ENCODE measurements at regions not wholly inside any gene's neighbourhood (a gene's known extent, or its start where the extent isn't known, plus 50 kb on each side); places are given as distances from the start of the nearest gene placed in this dataset.
A peak's percentile ranks its signal among the peaks of the same experiment; 100 is the strongest.

DNA sequence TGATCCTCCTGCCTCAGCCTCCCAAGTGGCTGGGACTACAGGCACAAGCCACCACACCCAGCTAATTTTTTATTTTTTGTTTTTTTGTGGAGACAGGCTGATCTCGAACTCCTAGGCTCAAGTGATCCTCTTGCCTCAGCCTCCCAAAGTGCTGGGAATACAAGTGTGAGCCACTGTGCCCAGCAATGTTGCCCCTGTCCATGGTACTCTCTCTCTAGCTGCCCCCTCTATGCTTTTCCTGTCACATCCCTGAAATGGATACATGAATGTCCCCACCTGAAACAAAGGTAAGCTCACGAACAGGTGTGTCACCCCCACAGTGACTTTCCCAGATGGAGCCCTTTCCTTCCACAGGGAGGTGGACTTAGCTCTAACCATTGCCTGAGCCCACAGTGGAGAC is 141.1 kb upstream of the MGMT start:
- DNase-seq, result no peak

DNA sequence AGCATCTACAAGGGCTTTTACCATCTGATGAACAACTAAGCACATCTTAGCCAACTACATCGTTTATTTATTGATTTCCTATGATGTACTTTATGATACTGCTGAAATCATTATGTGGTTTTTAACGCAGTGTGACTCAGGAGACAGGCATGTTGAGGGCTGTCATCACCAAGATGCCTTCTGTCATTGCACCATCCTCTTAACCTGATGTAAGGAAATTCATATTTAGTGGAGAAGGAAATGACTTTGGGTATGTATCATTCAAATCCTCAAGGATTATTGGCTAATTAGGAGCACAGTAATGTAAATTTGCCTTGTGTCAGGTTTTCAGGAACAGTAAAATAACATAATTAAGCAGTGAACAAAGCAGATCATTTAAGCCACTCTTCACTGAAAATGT is 138.5 kb upstream of the MGMT start:
- no peak for DNase-seq

DNA sequence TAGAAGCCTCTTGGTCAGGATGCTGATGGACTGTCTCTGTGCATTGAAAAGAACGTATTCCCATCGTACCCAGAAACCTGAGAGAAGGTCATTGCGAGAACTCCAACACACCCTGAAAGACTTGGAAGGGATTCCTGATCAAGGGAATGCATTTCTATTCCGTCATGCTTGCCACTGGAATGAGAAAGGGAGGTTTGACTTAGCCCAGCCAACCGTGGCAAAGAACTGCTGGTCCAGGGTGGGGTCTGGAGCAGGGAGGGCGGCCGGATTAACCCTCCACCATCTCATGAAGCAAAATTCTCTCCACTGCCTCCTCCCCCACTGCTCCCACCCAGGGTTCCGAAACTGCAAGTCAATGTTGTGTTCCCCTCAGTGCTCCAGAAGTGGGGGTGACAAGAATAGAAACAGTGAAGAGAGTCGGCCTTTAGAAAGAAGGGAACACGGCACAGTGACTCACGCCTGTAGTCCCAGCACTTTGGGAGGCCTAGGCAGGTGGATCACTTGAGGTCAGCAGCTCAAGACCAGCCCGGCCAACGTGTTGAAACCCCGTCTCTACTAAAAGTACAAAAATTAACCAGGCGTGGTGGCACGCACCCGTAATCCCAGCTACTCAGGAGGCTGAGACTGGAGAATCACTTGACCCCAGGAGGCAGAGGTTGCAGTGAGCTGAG is 137.5 kb upstream of the MGMT start:
- no peak for DNase-seq

DNA sequence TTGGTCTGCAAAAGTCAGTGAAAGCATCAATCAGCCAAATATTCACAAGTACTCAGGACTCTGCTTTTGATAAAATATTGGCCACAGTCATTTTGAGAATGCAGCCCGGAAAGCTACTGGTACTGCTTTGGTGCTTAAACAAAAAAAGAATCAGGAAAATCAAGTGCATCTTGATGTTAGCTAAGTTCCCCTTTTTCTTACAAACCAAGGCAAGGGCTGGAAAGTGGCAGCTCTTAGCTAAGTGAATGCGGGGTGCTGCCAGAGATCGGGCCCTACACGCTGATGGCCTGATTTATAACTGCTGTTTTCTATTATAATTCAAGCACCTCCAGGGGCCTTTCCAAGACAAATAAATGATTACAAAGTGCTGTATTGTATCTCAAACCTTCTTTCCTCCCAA is 136.8 kb upstream of the MGMT start:
- no peak for DNase-seq

DNA sequence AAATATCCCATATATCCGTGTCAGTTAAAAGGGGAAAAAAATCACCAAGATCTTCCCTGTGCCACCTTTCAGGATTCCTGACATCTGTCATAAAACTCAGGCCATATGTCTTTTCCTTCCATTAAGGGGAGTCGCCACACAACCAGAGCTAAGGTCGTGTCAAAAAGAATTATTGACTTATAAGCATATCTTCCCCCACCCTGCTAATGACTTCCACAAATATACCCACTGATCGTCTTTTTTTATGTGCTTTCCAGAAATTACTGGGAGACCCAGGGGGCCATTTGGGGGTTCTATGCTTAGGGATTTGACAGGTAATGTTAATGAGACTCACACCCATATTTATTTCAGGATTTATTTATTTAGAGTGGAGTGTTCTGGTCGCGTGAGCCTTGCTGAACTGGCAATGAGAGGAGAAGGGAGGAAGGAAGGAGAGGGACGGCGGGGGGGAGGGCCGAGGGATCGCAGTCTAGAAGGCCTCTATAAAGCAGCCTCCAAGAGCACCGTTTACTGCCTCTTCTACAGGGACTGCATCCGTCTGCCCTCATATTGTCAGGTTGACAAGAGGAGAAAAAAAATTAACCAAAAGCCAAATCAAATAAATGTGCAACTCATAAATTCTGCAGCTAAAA is 135.7 kb upstream of the MGMT start:
- no peak for DNase-seq

DNA sequence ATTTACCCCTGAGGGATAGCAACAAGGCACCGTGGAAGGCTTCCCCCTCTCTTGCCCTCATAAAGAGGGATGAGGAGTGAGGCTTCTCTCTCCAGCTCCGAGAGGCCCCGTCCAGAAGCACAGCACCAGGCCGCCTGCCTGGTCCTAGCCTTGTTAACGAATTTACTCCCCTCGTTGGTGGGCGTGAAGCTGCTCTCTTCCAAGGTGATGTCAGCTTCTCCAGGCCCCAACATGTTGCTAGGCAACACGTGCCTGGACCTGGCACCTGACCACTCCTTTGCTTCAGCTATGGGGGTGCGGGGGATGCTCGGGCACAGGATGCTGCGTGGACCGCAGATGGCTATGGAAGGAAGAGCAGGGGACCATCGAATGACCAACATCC is 135.2 kb upstream of the MGMT start:
- DNase-seq, result no peak

DNA sequence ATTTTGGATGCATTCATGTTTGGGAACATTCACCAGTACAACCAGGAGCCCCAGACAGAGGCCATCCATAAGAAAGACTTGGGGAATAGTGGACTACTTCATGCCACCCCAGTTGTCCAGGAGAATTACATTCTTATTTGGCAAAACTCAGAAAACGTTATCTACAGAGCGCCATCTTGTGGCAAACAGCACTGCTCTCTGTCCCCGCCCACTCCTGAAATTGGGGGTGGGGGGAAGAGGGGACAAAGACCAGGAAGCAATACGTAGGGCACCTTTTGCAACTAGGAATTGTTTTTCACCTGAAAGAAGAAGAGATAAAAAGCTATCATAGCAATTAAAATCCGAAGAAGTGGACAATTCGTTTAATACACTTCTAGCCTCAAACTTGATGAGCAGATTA is 134.6 kb upstream of the MGMT start:
- peak; percentile 32 for DNase-seq

DNA sequence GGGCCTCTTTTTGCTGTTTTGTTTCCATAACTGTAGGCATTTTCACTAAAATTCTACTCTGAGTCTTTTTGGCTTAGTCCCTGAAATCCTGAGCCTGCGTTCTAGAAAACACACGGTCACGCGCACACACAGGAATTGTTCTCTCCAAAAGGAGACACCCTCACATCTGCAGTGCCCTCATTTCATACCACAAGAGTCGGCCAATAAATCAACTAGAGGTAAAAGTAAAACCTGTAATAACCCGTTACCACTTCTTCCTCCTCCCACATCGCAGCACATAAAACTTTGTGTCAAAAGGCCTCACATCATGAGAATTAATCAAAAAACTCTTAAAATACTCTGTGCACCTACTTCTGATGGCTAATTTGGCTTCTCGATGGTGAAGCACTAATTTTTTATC is 133.3 kb upstream of the MGMT start:
- no peak for DNase-seq

DNA sequence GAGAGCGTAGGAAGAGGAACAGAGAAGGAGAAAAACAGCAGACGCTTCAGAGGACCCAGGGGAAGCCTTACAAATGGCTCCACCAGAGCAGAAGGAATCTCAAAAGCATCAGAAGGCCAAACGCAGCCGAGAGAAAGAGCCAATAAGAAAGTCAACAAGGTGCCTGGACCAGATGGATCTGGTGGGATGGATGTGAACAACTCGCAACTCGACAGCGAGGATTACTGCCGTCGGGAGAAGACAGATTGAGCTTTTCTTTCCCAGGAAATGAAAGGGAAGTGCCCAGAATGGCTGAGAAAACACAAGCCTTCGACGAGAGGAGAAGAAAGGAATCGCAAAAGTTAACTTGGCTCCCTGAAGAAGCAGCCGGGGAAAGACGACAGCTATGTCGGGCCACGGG is 132.8 kb upstream of the MGMT start:
- DNase-seq, result no peak

DNA sequence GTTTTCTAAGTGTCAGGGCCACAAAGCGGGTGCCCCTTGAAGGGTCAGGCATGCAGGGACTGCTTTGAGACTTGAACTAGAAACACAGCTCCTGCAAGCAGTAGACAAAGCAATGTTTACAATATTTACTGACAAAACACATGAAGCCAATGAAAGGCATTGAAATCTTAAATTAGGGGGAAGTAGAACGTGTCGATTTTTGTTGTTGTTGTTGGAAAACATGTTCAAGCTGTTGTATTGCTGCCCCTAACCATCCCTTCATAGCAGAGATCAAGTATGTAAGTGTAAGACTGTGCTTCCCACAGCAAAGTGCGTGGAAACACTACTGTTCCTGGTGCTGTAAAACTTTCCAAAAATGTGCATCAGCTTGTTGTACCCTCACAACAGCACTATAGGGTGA is 131.6 kb upstream of the MGMT start:
- no peak for DNase-seq

DNA sequence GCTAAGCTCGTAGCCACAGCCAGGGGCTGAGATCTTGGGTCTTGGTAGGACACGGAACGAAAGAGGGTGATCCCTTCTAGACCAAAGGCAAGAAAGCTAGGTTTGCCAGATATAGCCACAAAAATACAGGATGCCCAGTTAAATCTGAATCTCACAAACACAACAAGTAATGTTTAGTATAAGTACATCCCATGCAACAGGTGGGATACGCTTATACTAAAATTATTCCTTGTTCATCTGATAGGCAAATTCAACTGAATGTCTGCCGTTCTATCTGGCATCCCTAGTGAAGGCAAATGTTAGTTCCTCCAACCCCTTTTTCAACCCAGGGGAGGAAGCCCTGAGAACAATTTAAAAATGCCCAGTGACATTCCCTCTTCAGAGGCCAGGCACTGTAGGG is 131.1 kb upstream of the MGMT start:
- DNase-seq, result no peak

DNA sequence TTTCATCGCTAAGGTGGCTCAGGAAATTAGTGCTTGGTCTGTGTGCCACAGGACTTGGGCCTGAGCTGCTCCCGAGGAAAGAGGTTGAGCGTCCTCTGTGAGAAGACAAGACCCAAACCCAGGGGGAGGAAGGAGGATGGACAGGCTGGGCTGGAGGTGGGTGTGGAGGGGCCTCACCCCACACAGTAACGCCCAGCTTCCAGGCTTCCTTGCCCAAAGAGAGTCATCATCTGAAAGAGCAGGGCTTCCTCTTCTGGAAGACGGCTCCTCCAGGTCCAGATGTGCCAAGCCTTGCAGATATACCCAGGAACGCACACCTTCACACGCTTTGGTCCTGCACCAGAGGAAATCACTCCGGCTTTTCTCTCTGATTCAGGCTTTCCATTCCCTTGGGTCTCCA is 127.8 kb upstream of the MGMT start:
- no peak for DNase-seq

DNA sequence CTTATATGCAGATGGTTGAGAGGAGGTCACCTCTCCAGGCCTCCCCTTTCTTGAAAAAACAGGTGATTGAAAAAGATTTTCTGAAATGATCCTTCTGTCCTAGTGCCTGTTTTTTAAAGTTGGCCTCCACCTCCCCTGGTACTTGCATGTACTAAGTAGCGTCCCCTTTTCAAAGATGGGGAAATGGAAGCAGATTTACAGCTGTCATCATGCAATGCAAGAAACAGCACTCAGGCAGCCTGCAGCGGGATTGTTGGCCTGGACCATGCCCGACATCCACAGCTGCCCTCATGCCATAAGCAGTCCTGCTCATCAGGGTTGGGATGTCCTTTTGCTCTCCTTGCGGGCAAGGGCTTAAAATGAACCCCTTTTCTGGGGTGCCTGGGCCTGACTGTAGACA is 127.2 kb upstream of the MGMT start:
- DNase-seq, result no peak

DNA sequence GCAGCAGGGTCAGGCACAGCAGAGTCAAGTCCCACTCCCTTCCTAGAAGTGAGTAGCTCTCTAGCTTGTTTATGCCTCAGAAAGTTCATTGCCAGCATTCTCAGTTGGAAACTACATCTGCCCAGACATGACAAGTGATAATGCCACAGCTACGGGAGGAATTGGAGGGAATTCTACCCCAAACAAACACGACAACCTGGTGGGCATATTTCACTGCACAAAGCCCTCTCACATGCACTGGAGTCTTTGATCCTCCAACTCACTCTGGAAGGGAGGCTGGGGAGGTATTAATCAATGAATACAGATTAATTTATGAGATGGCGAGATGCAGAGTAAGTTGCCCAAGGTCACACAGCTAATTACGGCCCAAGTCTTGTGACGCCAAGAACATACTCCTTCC is 126.0 kb upstream of the MGMT start:
- DNase-seq, result no peak

DNA sequence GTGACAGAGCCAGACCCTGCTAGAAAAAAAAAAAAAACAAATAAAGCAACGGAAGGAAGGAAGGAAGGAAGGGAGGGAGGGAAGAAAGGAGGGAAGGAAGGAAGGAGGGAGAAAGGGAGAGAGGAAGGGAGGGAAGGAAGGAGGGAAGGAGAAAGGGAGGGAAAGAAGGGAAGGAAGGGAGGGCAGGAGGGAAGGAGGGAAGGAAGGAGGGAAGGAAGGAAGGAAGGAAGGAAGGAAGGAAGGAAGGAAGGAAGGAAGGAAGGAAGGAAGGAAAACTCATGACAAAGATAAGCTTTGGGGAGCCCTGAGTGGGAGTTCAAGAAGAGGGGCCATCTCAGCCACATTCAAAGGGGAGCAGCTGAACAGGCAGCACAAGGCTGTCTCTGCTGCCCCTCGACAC is 124.7 kb upstream of the MGMT start:
- DNase-seq, result no peak

DNA sequence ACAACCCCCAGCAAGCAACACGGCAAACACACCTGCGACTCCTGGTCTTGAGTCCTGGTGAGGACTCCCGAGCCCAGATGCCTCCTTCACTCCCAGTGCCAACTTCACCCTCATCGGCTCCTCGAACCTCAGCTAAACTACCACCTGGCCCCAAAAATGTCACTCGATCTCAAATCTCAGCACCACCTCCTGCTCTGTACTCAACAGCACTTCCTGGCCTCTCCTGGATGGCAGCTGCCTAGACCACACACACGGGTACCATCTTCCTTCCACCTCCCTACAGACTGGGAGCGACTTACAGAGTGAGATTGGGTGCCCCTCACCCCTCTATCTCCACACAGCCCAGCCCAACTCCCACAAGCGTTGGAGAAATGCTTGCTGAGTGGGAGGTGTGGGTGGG is 123.9 kb upstream of the MGMT start:
- no peak for DNase-seq

DNA sequence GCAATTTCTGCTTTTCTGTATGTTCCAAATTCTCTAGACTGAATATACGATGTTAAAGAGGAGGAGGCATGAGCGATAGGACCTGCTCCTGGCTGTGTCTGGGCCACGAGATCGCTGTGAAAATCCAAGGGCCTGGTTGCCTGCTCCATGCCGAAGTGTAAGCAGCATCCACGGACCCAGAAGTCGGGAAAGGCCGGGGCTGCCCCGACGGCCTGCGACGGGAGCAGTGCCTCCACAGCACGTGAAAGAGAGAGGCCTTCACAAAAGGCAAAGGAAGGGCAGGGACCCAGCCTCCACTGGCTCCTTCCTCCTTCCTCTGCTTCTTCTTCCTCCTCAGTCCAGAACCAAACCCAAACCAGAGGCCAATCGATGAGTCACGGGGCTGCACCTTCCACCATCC is 122.9 kb upstream of the MGMT start:
- no peak for DNase-seq

DNA sequence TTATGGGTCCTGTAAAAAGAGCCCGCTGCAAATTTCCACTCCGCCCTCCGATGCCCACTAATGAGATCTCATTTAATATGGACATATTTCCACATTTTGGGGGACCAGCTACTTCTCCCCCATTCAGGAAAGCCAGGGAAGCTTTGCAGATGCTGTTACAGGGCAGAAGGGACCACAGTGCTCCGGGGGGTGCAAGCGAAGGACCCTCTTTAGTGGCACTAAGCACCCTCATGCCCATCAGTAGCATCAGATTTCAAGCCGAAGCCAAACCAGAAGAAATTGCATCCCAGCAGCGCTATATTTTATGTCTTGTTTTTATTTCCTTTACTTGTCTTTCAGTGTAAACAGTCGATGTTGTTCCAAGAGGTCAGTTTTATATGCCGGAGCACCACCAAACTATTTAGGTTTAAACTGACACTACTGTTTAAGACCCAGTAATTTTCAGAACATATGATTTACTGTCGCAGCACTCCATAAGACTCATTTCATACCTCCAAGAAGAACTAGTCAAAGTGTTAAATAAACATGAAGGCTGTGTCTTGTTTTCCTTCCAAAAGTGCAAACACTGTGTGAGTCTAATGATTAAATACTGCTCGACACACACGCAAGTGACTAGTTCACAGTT is 122.2 kb upstream of the MGMT start:
- DNase-seq, result no peak

DNA sequence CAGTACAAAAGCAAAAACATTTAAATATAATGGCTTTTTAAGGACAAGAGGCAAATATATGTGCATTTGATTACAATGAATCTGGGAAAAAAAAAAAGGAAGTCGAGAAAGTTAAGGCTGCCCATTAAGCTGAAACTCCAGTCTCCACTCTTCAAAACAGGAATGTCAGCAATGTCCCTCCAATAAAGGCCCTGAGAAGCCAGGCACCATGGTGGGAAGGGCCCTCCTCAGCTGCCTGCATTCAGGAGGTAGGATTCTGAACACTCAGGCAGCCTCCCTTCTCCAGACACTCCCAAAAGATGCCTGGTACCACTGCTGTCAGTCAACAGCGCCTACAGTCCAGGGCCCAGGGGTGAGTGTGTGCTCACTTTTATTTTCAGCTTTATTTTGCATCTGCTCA is 121.3 kb upstream of the MGMT start:
- DNase-seq, result no peak

DNA sequence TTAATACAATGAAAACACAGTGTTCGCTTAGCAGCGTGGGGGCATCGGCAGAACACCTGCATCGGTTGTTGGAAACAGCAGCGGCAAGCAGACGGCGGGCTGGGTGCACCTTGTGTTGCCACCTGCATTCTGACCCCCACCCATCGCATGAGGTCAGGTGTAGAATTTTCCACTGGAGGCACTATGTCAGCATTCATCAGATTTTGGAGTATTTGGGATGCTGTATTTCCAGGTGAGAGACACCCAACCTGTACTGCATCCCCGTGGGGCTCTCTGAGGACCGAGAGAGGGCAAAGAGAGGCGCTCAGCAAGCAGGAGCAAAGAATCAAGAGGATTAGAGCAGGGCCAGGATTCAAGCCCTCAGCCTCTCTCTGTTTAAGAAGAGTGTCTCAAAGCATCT is 116.4 kb upstream of the MGMT start:
- DNase-seq, result no peak

DNA sequence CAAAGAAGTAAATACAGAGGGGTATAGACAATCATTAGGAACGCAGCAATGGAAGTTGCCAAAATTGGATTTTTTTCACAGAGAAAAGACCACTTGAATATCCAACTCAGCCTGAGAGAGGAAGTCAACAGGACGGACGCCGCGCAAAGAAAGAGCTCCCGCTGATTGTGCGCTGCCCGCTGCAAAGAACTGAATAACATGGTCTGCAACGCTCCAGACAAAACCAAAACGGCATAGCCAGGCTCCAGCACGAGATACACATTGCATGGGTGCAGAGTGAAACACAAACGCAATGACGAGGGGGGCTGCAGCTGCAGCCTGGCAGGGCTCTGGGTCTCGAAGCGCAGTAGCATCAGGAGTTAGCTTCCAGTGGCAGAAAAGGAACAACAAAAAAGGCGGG is 113.9 kb upstream of the MGMT start:
- no peak for DNase-seq

DNA sequence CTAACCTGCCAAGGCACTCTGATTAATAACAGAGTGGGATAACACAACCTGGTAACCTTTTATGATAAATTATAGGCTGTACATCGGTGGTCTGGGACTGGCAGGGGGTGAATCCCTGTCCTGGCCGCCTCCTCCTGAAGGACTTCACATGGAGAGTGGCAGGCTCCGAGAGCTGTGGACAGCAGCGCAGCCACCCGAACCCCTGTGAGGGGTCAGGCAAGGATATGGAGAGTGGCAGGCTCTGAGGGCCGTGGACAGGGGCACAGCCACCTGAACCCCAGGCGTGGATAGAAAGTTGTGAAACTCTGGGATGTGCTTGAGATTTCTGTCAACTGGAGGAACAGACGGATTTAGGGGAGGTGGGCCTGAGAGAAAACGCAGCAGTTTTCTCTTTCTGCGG is 107.0 kb upstream of the MGMT start:
- no peak for DNase-seq

DNA sequence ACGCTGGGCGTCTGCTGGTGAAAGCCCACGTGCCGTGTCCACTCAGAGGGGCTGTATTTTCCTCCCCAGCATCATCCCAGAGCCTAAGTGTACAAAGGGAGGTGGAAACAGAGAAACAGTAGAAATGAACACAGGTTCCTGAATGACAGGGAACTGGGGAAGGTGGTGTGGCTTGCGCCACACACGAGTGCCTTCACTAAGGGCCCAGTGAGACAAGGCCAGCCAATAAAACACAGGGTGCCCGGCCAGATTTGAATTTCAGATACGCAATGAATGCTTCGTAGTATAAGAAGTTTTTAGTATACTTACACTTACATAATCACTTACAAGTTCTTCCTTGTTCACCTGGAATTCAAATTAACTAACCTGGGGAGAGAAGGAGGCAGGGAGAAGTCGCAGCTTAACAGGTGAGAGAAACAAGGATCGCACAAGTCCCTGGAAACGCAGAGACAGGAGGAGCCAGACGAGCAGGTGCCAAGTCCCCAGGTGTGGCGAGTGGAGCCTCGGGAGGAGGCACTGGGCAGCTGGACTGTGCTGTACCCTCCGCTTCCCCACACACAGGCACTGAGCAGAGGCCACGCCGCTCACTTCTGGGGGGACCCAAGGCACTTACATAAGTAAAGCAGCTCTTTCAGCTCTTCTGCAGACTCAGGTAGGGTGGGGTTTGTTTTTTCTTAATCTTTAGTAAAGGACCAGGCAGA is 105.2 kb upstream of the MGMT start:
- DNase-seq, result no peak

DNA sequence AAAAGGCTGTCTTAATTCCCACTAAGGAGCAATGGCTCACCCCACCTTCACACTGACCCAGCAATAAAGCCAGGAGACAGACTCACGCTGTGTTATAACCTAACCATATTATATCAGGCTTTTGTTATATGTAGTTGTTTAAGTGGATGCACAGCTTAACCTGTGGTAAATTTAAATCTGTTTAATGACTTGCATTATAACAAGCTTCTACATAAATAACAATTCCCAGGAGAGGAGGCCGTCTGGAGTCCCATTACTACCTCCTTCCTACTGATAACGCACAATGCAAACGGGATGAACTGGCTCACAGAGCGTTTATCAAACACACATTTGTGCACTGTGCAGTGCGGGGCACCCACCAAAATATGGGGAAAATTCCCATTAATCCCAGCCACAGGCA is 102.1 kb upstream of the MGMT start:
- DNase-seq, result no peak
